Endothelial cell of umbilical vein (primary cell): ENCODE measurements at regions not wholly inside any gene's neighbourhood (a gene's known extent, or its start where the extent isn't known, plus 50 kb on each side); places are given as distances from the start of the nearest gene placed in this dataset.

Experiments
- BruUV-seq: library from RNA; stranded (reverse); fragments of 400-500 nt; replicated peaks from 2 replicates; lab custom pipeline; 2021; lab: Mats Ljungman, UMichigan
- CTCF ChIA-PET: fragments of 300-600, 350-600 bp; sonication (Branson Sonifier 250); formaldehyde crosslinking; loops from one replicate; lab custom pipeline; 2021; ENCODE audit warnings: antibody characterized with exemption, inconsistent platforms; lab: Charles Lee
- POLR2A ChIA-PET: fragments of 300-600, 350-600 bp; sonication (Branson Sonifier 250); formaldehyde crosslinking; loops from one replicate; lab custom pipeline; 2021; ENCODE audit warnings: antibody characterized with exemption, inconsistent platforms; lab: Charles Lee
- DNase-seq: peaks from one replicate; pipeline ENCODE4 v3.0.0-alpha.2; 2011; ENCODE audit warnings: low read depth, low spot score
- FAIRE-seq: peaks from 2 replicates; lab custom pipeline; 2011; peaks lifted over from hg19 to GRCh38; lab: Jason Lieb, UNC
- H2AFZ ChIP-seq: 2 replicates; pipeline ENCODE4 v1.6.0; 2012; ENCODE audit warnings: low read depth, low read length, control low read depth, inconsistent platforms
- H3K27ac ChIP-seq: 2 replicates; pipeline ENCODE4 v1.5.1; 2011; ENCODE audit warnings: low read depth, mild to moderate bottlenecking, control low read depth, low read length, moderate library complexity; ENCODE audit not compliant: insufficient read depth
- H3K27me3 ChIP-seq, 2 experiments: 2 replicates each; pipeline versions ENCODE4 v1.6.0 to v1.6.1; 2011; ENCODE audit warnings: low read length in 2 of 2, mixed read lengths in 1 of 2; ENCODE audit not compliant: control insufficient read depth in 2 of 2, insufficient read depth in 2 of 2
- H3K36me3 ChIP-seq, 2 experiments: 2 replicates in 1 of 2; 3 replicates in 1 of 2; pipeline ENCODE4 v1.5.1; 2011; ENCODE audit warnings: low read length in 2 of 2, mild to moderate bottlenecking in 1 of 2, moderate library complexity in 1 of 2; ENCODE audit not compliant: control insufficient read depth in 2 of 2, insufficient read depth in 2 of 2; ENCODE audit errors: extremely low read depth in 1 of 2
- H3K4me1 ChIP-seq: 3 replicates; pipeline ENCODE4 v1.5.1; 2011; ENCODE audit warnings: mild to moderate bottlenecking, low read length; ENCODE audit not compliant: control insufficient read depth, insufficient read depth; ENCODE audit errors: extremely low read depth
- H3K4me2 ChIP-seq: 2 replicates; pipeline ENCODE4 v1.6.1; 2011; ENCODE audit warnings: low read length, control low read depth, mixed read lengths; ENCODE audit not compliant: insufficient read depth
- H3K4me3 ChIP-seq, 3 experiments: fragments of 200-600 bp in 1 of 3; sonication (generic), shearing (Covaris generic) in 1 of 3; replicated peaks in 1 of 3; 2 replicates each; pipeline ENCODE4 v1.5.1; 2011 to 2016; ENCODE audit warnings: control low read depth in 3 of 3, low read length in 3 of 3, mild to moderate bottlenecking in 2 of 3, inconsistent platforms in 1 of 3, low read depth in 1 of 3, moderate library complexity in 1 of 3; ENCODE audit not compliant: insufficient read depth in 1 of 3
- H3K79me2 ChIP-seq: 2 replicates; pipeline ENCODE4 v1.6.0; 2012; ENCODE audit warnings: low read length, inconsistent platforms; ENCODE audit not compliant: control insufficient read depth, insufficient read depth
- H3K9ac ChIP-seq: replicated peaks from 2 replicates; pipeline ENCODE3; 2011; ENCODE audit warnings: low read length, control low read depth; ENCODE audit not compliant: insufficient read depth; ENCODE audit errors: extremely low read depth
- H3K9me1 ChIP-seq: replicated peaks from 3 replicates; pipeline ENCODE4 v1.6.0; 2011; ENCODE audit warnings: mild to moderate bottlenecking, low read length; ENCODE audit not compliant: control insufficient read depth, insufficient read depth; ENCODE audit errors: extremely low read depth
- H3K9me3 ChIP-seq: replicated peaks from 2 replicates; pipeline ENCODE4 v1.5.1; 2012; ENCODE audit warnings: low read length, inconsistent platforms; ENCODE audit not compliant: control insufficient read depth, insufficient read depth
- H4K20me1 ChIP-seq: replicated peaks from 2 replicates; pipeline ENCODE3; 2011; ENCODE audit warnings: mild to moderate bottlenecking, low read length; ENCODE audit not compliant: control insufficient read depth, insufficient read depth; ENCODE audit errors: extremely low read depth
- CTCF ChIP-seq, 2 donors: IDR thresholded peaks; 1 replicate in 1 of 2; 2 replicates in 1 of 2; pipeline ENCODE4 v1.5.1; 2011; ENCODE audit warnings: low read length in 2 of 2, mild to moderate bottlenecking in 2 of 2, moderate library complexity in 2 of 2, control low read depth in 1 of 2, inconsistent platforms in 1 of 2, low read depth in 1 of 2; ENCODE audit not compliant: insufficient read depth in 1 of 2; ENCODE audit errors: extremely low read depth in 1 of 2
- EZH2 ChIP-seq: IDR thresholded peaks from 2 replicates; pipeline ENCODE4 v1.6.1; 2012; ENCODE audit warnings: borderline replicate concordance, low read depth, mild to moderate bottlenecking, moderate library complexity, low read length, inconsistent platforms; ENCODE audit not compliant: severe bottlenecking
- FOS ChIP-seq: IDR thresholded peaks from 2 replicates; pipeline ENCODE4 v1.6.1; 2011; ENCODE audit warnings: mild to moderate bottlenecking, low read length, moderate library complexity, borderline replicate concordance; ENCODE audit not compliant: insufficient read depth
- MAX ChIP-seq: IDR thresholded peaks from 2 replicates; pipeline ENCODE4 v1.6.1; 2011; ENCODE audit not compliant: insufficient read depth, insufficient read length
- MYC ChIP-seq: IDR thresholded peaks from one replicate; pipeline ENCODE4 v1.6.1; 2011; ENCODE audit warnings: mild to moderate bottlenecking, low read depth, low read length
- POLR2A ChIP-seq: IDR thresholded peaks from 2 replicates; pipeline ENCODE4 v1.6.1; 2012; ENCODE audit warnings: low read depth, mild to moderate bottlenecking, control low read depth, low read length
- dilution Hi-C: fragments of 300-500 bp; cut with MboI; formaldehyde crosslinking; loops from one replicate; pipeline ENCODE4 v1.15.0; 2019; ENCODE audit warnings: low sequenced_read_pairs; ENCODE audit not compliant: extremely low pct_ligation_motif_present
- intact Hi-C: fragments of 100-400 bp; cut with micrococcal nuclease; formaldehyde crosslinking; loops from one replicate; pipeline ENCODE4 v1.10.0; 2022

GRCh38 chr6:164749221-164750064 is 560.0 kb downstream of the C6orf118 start:
- intact Hi-C loops: no loop called here

More at GRCh38 chr6:164749221-164750064, 560.0 kb downstream of the C6orf118 start:
- FAIRE-seq: no peak
- Histone ChIP-seq H3K4me1 (no peaks in the 10 kb centered on the region), H3K27me3 (no peaks in the 10 kb centered on the region), H3K4me3 (no peak overlapping the region), H3K9me1 (no peaks in the 10 kb centered on the region), H3K9me3 (no peaks in the 10 kb centered on the region), H4K20me1 (no peaks in the 10 kb centered on the region), H3K4me2 (no peak overlapping the region), H3K36me3 (no peaks in the 10 kb centered on the region), H3K79me2 (no peaks in the 10 kb centered on the region), H2AFZ (no peak overlapping the region), H3K27ac (no peak overlapping the region), H3K9ac (no peak overlapping the region)
- ChIA-PET POLR2A (no interaction called here), CTCF (no interaction called here)
- TF ChIP-seq MYC: no peak
- no peak for TF ChIP-seq FOS
- no peak for TF ChIP-seq POLR2A
- TF ChIP-seq EZH2: no peak
- no peak for TF ChIP-seq CTCF (IDR thresholded peaks at IDR 0.05; ENCODE audit: extremely low read depth in 1 of 2, insufficient read depth in 1 of 2, low read depth in 1 of 2, low read length in 2 of 2)
- no peak for TF ChIP-seq MAX
- BruUV-seq: no TSS peak
- DNase-seq: no peak
- dilution Hi-C loops: no loop called here
